ENCODE measurements at regions not wholly inside any gene's neighbourhood (a gene's known extent, or its start where the extent isn't known, plus 50 kb on each side); places are given as distances from the start of the nearest gene placed in this dataset.

- TF ChIP-seq ARNTL (CRISPR knock-in tag; IDR thresholded peaks at IDR 0.05; ENCODE audit: borderline replicate concordance, low read depth) = no peak
- TF ChIP-seq ZNF8 (CRISPR knock-in tag; IDR thresholded peaks at IDR 0.05) = no peak
- TF ChIP-seq ZFP30 (CRISPR knock-in tag; IDR thresholded peaks at IDR 0.05) = no peak
- no peak for TF ChIP-seq ZNF565 (CRISPR knock-in tag; conservative IDR thresholded peaks at IDR 0.05; ENCODE audit: low read depth)
- TF ChIP-seq PATZ1 (CRISPR knock-in tag; IDR thresholded peaks at IDR 0.05; ENCODE audit: borderline replicate concordance) = no peak
- TF ChIP-seq, protein P1, sequence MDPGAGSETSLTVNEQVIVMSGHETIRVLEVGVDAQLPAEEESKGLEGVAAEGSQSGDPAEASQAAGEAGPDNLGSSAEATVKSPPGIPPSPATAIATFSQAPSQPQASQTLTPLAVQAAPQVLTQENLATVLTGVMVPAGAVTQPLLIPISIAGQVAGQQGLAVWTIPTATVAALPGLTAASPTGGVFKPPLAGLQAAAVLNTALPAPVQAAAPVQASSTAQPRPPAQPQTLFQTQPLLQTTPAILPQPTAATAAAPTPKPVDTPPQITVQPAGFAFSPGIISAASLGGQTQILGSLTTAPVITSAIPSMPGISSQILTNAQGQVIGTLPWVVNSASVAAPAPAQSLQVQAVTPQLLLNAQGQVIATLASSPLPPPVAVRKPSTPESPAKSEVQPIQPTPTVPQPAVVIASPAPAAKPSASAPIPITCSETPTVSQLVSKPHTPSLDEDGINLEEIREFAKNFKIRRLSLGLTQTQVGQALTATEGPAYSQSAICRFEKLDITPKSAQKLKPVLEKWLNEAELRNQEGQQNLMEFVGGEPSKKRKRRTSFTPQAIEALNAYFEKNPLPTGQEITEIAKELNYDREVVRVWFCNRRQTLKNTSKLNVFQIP (CRISPR knock-in tag; IDR thresholded peaks at IDR 0.05; ENCODE audit: borderline replicate concordance, low read depth) = no peak
- TF ChIP-seq PPARA (CRISPR knock-in tag; IDR thresholded peaks at IDR 0.05; ENCODE audit: borderline replicate concordance) = no peak
These were observed 71.5 kb downstream of the DISP1 start for GRCh38 chr1:222886194-222886854.
